ENCODE measurements at regions not wholly inside any gene's neighbourhood (a gene's known extent, or its start where the extent isn't known, plus 50 kb on each side); places are given as distances from the start of the nearest gene placed in this dataset.

DNA sequence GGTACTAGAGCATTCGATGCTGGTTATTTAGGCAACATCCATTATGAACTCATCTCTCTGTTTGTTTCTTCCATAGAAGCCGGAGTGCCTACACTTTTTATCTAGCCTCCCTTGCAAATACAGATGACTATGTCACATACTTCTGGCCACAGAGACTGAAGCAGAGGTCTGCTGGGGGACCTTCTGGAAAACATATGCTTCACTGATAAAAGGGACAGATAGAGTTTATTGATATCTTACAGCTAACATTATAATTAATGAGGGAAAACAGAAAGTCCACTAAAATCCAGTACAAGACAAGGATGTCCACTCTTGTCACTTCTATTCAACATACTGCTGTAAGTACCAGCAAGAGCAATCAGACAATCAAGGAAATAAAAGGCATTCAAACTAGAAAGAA, 104.3 kb upstream of the FAR2 start:
- Mint-ChIP-seq H3K27me3 (ENCODE audit: low read depth) (no peaks in the 10 kb centered on the region), H3K27ac (no peak overlapping the region), H3K4me1 (peaks cover 8% of the 10 kb centered on the region), H3K4me3 (no peak overlapping the region), H3K36me3 (ENCODE audit: low read depth) (no peaks in the 10 kb centered on the region), H3K9me3 (peaks cover 5% of the 10 kb centered on the region)
- TF ChIP-seq, protein P1, sequence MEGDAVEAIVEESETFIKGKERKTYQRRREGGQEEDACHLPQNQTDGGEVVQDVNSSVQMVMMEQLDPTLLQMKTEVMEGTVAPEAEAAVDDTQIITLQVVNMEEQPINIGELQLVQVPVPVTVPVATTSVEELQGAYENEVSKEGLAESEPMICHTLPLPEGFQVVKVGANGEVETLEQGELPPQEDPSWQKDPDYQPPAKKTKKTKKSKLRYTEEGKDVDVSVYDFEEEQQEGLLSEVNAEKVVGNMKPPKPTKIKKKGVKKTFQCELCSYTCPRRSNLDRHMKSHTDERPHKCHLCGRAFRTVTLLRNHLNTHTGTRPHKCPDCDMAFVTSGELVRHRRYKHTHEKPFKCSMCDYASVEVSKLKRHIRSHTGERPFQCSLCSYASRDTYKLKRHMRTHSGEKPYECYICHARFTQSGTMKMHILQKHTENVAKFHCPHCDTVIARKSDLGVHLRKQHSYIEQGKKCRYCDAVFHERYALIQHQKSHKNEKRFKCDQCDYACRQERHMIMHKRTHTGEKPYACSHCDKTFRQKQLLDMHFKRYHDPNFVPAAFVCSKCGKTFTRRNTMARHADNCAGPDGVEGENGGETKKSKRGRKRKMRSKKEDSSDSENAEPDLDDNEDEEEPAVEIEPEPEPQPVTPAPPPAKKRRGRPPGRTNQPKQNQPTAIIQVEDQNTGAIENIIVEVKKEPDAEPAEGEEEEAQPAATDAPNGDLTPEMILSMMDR (IDR thresholded peaks at IDR 0.05; ENCODE audit: unreplicated experiment in 3 of 3): no peak

DNA sequence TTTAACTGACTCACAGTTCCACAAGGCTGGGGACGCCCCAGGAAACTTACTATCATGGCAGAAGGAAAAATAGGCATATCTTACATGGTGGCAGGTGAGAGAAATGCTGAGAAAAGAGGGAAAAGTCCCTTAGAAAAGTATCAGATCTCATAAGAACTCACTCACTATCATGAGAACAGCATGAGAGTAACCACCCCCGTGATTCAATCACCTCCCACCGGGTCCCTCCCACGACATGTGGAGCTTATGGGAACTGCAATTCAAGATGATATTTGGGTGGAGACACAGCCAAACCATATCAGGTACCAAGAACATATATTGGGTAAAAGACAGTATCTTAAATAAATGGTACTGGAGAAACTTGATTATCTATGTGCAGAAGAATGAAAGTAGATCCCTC, 100.3 kb upstream of the FAR2 start:
- Mint-ChIP-seq H3K36me3 (ENCODE audit: low read depth) (peaks cover 4% of the 10 kb centered on the region), H3K27ac (no peak overlapping the region), H3K4me3 (no peak overlapping the region), H3K9me3 (peaks cover 18% of the 10 kb centered on the region), H3K27me3 (ENCODE audit: low read depth) (no peaks in the 10 kb centered on the region), H3K4me1 (no peaks in the 10 kb centered on the region)
- TF ChIP-seq, protein P1 (IDR thresholded peaks at IDR 0.05; ENCODE audit: unreplicated experiment in 3 of 3): no peak

DNA sequence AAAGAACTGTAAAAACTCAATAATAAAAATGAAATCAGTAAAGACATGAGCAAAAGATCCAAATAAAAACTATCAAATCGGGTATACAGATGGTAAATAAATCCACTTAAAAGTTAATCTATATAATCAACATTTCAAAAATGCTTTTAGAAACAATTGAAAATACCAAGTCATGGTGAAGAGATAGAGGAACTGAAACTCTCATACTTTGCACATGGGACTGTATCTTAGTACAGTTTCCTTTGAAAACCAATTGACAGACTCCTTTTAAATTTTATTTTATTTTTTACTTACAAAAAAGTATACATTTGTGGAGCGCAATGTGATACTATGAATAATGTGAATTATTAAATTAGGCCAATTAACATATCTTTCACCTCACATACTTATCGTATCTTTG, 98.6 kb upstream of the FAR2 start:
- H3K27me3 Mint-ChIP-seq (ENCODE audit: low read depth): no peaks in the 10 kb centered on the region
- H3K4me1 Mint-ChIP-seq: peaks cover 3% of the 10 kb centered on the region
- H3K4me3 Mint-ChIP-seq: no peak overlapping the region
- no peak overlapping the region for H3K27ac Mint-ChIP-seq
- TF ChIP-seq, protein P1 (IDR thresholded peaks at IDR 0.05; ENCODE audit: unreplicated experiment in 3 of 3): no peak
- peaks cover 4% of the 10 kb centered on the region for H3K36me3 Mint-ChIP-seq (ENCODE audit: low read depth)
- peaks cover 18% of the 10 kb centered on the region for H3K9me3 Mint-ChIP-seq

DNA sequence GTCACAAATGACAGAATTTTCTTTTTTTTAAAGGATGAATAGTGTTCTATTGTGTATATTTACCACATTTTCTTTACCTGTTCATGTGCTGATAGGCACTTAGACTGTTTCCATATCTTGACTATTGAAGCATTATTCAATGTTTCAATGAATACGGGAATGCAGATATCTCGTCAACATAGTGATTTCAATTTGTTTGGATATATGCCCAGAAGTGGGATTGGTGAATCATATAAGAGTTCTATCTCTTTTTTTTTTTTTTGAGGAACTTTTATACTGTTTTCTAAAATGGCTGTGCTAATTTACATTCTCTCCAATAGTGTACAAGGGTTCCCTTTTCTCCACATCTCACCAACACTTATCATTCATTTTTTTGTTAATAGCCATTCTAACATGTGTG, 97.9 kb upstream of the FAR2 start:
- no peak overlapping the region for H3K4me3 Mint-ChIP-seq
- H3K36me3 Mint-ChIP-seq (ENCODE audit: low read depth): peaks cover 4% of the 10 kb centered on the region
- TF ChIP-seq, protein P1 (IDR thresholded peaks at IDR 0.05; ENCODE audit: unreplicated experiment in 3 of 3): no peak
- H3K27ac Mint-ChIP-seq: no peak overlapping the region
- no peaks in the 10 kb centered on the region for H3K27me3 Mint-ChIP-seq (ENCODE audit: low read depth)
- H3K4me1 Mint-ChIP-seq: peaks cover 3% of the 10 kb centered on the region
- peaks cover 18% of the 10 kb centered on the region for H3K9me3 Mint-ChIP-seq

DNA sequence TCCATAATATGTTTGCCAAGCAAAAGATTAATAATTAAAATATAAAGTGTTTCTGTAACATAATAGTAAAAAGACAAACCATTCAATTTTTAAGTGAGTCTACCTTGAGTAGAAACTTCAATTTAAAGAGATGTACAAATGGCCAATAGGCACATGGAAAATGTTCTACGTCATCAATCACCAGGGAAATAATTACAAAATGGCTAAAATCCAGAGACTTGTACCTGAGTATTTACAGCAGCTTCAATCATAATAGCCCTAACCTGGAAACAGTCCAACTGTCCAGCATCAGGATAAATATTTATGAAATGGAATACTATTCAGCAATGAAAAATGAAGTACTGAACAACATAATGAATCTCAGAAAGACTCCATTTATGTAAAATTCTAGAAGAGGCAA, 95.5 kb upstream of the FAR2 start:
- H3K9me3 Mint-ChIP-seq: peaks cover 14% of the 10 kb centered on the region
- TF ChIP-seq, protein P1 (IDR thresholded peaks at IDR 0.05; ENCODE audit: unreplicated experiment in 3 of 3): no peak
- H3K27ac Mint-ChIP-seq: no peak overlapping the region
- H3K4me3 Mint-ChIP-seq: no peak overlapping the region
- H3K36me3 Mint-ChIP-seq (ENCODE audit: low read depth): peaks cover 4% of the 10 kb centered on the region
- no peaks in the 10 kb centered on the region for H3K27me3 Mint-ChIP-seq (ENCODE audit: low read depth)
- peaks cover 3% of the 10 kb centered on the region for H3K4me1 Mint-ChIP-seq

DNA sequence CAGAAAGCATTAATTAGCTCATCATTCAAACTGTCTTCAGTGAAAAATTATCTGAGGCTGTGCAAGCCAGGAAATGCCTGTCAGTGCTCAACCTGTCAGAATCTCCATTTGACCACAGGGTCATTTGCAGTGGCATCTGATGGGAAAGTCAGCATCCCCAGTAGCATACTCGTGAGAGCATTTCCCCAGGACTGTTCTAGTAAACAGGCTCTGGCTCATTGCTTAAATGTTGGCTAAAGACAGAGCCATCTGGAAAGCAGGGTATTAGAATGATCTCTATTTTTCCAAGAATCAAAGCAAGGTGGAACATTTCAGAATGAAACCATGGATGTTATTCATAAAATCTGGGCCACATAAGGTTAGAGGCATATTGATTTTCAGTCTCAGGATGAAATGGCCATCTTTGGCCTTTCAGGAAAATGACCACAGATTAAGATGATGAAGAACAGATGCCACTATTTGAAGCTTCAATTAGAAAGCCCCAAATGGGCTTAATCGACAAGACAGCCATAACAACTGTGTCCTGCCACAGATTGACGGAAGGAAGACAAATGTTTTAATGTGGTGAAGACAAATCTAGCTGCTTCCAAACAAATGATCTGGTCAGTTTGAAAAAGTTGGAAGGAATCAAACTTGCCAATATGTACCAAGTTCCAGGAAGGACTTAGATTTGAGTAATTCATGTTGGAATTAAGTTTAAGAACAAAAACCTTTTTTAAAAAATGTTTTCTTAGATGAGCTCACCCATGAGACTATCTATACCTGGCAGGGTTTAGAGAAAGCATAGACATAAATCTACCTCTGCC, 94.0 kb upstream of the FAR2 start:
- Mint-ChIP-seq H3K27ac (no peak overlapping the region), H3K9me3 (peaks cover 10% of the 10 kb centered on the region), H3K36me3 (ENCODE audit: low read depth) (peaks cover 4% of the 10 kb centered on the region), H3K4me3 (no peak overlapping the region), H3K4me1 (peaks cover 3% of the 10 kb centered on the region), H3K27me3 (ENCODE audit: low read depth) (no peaks in the 10 kb centered on the region)
- TF ChIP-seq, protein P1 (IDR thresholded peaks at IDR 0.05; ENCODE audit: unreplicated experiment in 3 of 3): no peak

Measured in nephron (organoid).